GM19463 (cell line): ENCODE measurements at regions not wholly inside any gene's neighbourhood (a gene's known extent, or its start where the extent isn't known, plus 50 kb on each side); places are given as distances from the start of the nearest gene placed in this dataset.
"Not testable (repeated sequence)": the region's sequence is repeated elsewhere in the genome, so short reads cannot be mapped to it uniquely, and the experiment has no call there.

Experiments used
- ATAC-seq: cut with Tn5 transposase; IDR thresholded peaks from one replicate; pipeline ENCODE4 v1.9.1; 2021; ENCODE audit warnings: mild to moderate bottlenecking, moderate library complexity; ENCODE audit not compliant: unreplicated experiment

- ATAC-seq = peak; percentile 53
These were observed 201.3 kb downstream of the RBM46 start for GRCh38 chr4:154982187-154983047.

- ATAC-seq = no peak
These were observed 202.6 kb downstream of the RBM46 start for GRCh38 chr4:154983714-154984113.

- peak; percentile 90 for ATAC-seq
These were observed 203.1 kb downstream of the RBM46 start for GRCh38 chr4:154984148-154984547.

GRCh38 chr4:154984616-154985015 is 203.5 kb downstream of the RBM46 start:
- no peak for ATAC-seq

- ATAC-seq = no peak
These were observed 204.6 kb downstream of the RBM46 start for GRCh38 chr4:154985673-154986072.

- no peak for ATAC-seq
These were observed 207.4 kb downstream of the RBM46 start for GRCh38 chr4:154988511-154988910.

GRCh38 chr4:154989511-154989910 is 208.4 kb downstream of the RBM46 start:
- ATAC-seq = no peak

GRCh38 chr4:154997866-154998265 is 210.6 kb upstream of the NPY2R start:
- ATAC-seq = not testable (repeated sequence)

GRCh38 chr4:154998284-154998683 is 210.2 kb upstream of the NPY2R start:
- ATAC-seq = no peak

GRCh38 chr4:154998773-154999172 is 209.7 kb upstream of the NPY2R start:
- no peak for ATAC-seq

- no peak for ATAC-seq
These were observed 208.4 kb upstream of the NPY2R start for GRCh38 chr4:154999950-155000578.

- ATAC-seq = no peak
These were observed 207.2 kb upstream of the NPY2R start for GRCh38 chr4:155001251-155001650.

GRCh38 chr4:155005395-155006090 is 202.9 kb upstream of the NPY2R start:
- ATAC-seq = no peak

- no peak for ATAC-seq
These were observed 200.7 kb upstream of the NPY2R start for GRCh38 chr4:155007660-155008176.

GRCh38 chr4:155008389-155008788 is 200.0 kb upstream of the NPY2R start:
- ATAC-seq = no peak

- no peak for ATAC-seq
These were observed 199.1 kb upstream of the NPY2R start for GRCh38 chr4:155009288-155009687.

- no peak for ATAC-seq
These were observed 198.1 kb upstream of the NPY2R start for GRCh38 chr4:155010376-155010775.

- no peak for ATAC-seq
These were observed 197.2 kb upstream of the NPY2R start for GRCh38 chr4:155011163-155011780.

GRCh38 chr4:155012469-155012868 is 196.0 kb upstream of the NPY2R start:
- ATAC-seq = no peak

GRCh38 chr4:155017426-155017825 is 191.0 kb upstream of the NPY2R start:
- ATAC-seq = no peak
